BLaER1 treated with 17β-estradiol and CSF1 and Interleukin-3, amounts not matched to agents 10 nM and 100 nM (cell line): ENCODE measurements at regions not wholly inside any gene's neighbourhood (a gene's known extent, or its start where the extent isn't known, plus 50 kb on each side); places are given as distances from the start of the nearest gene placed in this dataset.
"Not testable (repeated sequence)": the region's sequence is repeated elsewhere in the genome, so short reads cannot be mapped to it uniquely, and the experiment has no call there.

Source experiments
- H3K27ac ChIP-seq, 11 experiments: shearing (Covaris generic); formaldehyde crosslinking; 2 replicates each; pipeline ENCODE4 v1.8.1; 2022
- H3K27me3 ChIP-seq, 11 experiments: shearing (Covaris generic); formaldehyde crosslinking; 2 replicates each; pipeline ENCODE4 v1.8.1; 2022
- H3K36me3 ChIP-seq, 11 experiments: shearing (Covaris generic); formaldehyde crosslinking; 2 replicates each; pipeline ENCODE4 v1.8.1; 2022
- H3K4me1 ChIP-seq, 10 experiments: shearing (Covaris generic); formaldehyde crosslinking; 2 replicates each; pipeline ENCODE4 v1.8.1; 2022
- H3K4me2 ChIP-seq, 11 experiments: shearing (Covaris generic); formaldehyde crosslinking; 2 replicates each; pipeline ENCODE4 v1.8.1; 2022
- H3K4me3 ChIP-seq, 10 experiments: shearing (Covaris generic); formaldehyde crosslinking; 2 replicates each; pipeline ENCODE4 v1.8.1; 2022
- H3K9ac ChIP-seq, 11 experiments: shearing (Covaris generic); formaldehyde crosslinking; 2 replicates each; pipeline ENCODE4 v1.8.1; 2022
- H3K9me3 ChIP-seq, 11 experiments: shearing (Covaris generic); formaldehyde crosslinking; replicated peaks in 1 of 11; 2 replicates each; pipeline ENCODE4 v1.8.1; 2022
- H4K20me1 ChIP-seq, 11 experiments: shearing (Covaris generic); formaldehyde crosslinking; 2 replicates each; pipeline ENCODE4 v1.8.1; 2022
- Cebpa-rat ChIP-seq, 11 experiments: shearing (Covaris generic); IDR thresholded peaks; 2 replicates each; pipeline ENCODE4 v1.8.1; 2022

GRCh38 chr3:180420016-180420415, 181.9 kb upstream of the TTC14 start:
- Histone ChIP-seq H3K4me1 (peaks cover 0 to 37% (median 3%) of the 10 kb centered on the region in 10 experiments; a peak in 8 of 20 replicates), H3K36me3 (no peaks in the 10 kb centered on the region), H3K27ac (peak overlapping the region in 1 of 11 experiments; percentile 72; a peak in 1 of 22 replicates), H3K27me3 (no peaks in the 10 kb centered on the region), H4K20me1 (no peaks in the 10 kb centered on the region), H3K9me3 (0 out of 22 replicates have a peak, but pooled peaks cover 0 to 5% (median 0%) of the 10 kb centered on the region in 11 experiments), H3K4me3 (no peak overlapping the region), H3K9ac (no peak overlapping the region), H3K4me2 (no peak overlapping the region)
- TF ChIP-seq Cebpa-rat (IDR thresholded peaks at IDR 0.05), result no peak

GRCh38 chr3:180420804-180421203, 181.2 kb upstream of the TTC14 start:
- no peaks in the 10 kb centered on the region for H3K36me3 ChIP-seq
- H3K27me3 ChIP-seq, result no peaks in the 10 kb centered on the region
- H3K4me2 ChIP-seq, result peak overlapping the region in 6 of 11 experiments; percentile 2 to 74 (median 46); a peak in 10 of 22 replicates
- peak overlapping the region in 5 of 11 experiments; percentile 28 to 72 (median 53); a peak in 8 of 22 replicates for H3K27ac ChIP-seq
- TF ChIP-seq Cebpa-rat (IDR thresholded peaks at IDR 0.05), result no peak
- H3K9me3 ChIP-seq, result 0 out of 22 replicates have a peak, but pooled peaks cover 0 to 5% (median 0%) of the 10 kb centered on the region in 11 experiments
- H3K9ac ChIP-seq, result 0 out of 22 replicates have a peak overlapping the region, but pooled peaks of 1 of the 11 experiments have one; percentile 2
- H3K4me3 ChIP-seq, result 0 out of 20 replicates have a peak overlapping the region, but pooled peaks of 1 of the 10 experiments have one; percentile 0
- H3K4me1 ChIP-seq, result peaks cover 0 to 37% (median 3%) of the 10 kb centered on the region in 10 experiments; a peak in 8 of 20 replicates
- no peaks in the 10 kb centered on the region for H4K20me1 ChIP-seq

- TF ChIP-seq Cebpa-rat (IDR thresholded peaks at IDR 0.05), result no peak
- peak overlapping the region in 2 of 10 experiments; percentile 0 to 13; a peak in 2 of 20 replicates for H3K4me3 ChIP-seq
- H3K9me3 ChIP-seq, result 0 out of 22 replicates have a peak, but pooled peaks cover 0 to 5% (median 0%) of the 10 kb centered on the region in 11 experiments
- H3K36me3 ChIP-seq, result no peaks in the 10 kb centered on the region
- H3K9ac ChIP-seq, result 0 out of 22 replicates have a peak overlapping the region, but pooled peaks of 1 of the 11 experiments have one; percentile 2
- H3K27me3 ChIP-seq, result no peaks in the 10 kb centered on the region
- peak overlapping the region in 5 of 11 experiments; percentile 28 to 72 (median 53); a peak in 8 of 22 replicates for H3K27ac ChIP-seq
- H4K20me1 ChIP-seq, result no peaks in the 10 kb centered on the region
- H3K4me2 ChIP-seq, result peak overlapping the region in 6 of 11 experiments; percentile 2 to 74 (median 46); a peak in 11 of 22 replicates
- peaks cover 0 to 33% (median 3%) of the 10 kb centered on the region in 10 experiments; a peak in 8 of 20 replicates for H3K4me1 ChIP-seq
These were observed 180.7 kb upstream of the TTC14 start for GRCh38 chr3:180421221-180421620.

DNA sequence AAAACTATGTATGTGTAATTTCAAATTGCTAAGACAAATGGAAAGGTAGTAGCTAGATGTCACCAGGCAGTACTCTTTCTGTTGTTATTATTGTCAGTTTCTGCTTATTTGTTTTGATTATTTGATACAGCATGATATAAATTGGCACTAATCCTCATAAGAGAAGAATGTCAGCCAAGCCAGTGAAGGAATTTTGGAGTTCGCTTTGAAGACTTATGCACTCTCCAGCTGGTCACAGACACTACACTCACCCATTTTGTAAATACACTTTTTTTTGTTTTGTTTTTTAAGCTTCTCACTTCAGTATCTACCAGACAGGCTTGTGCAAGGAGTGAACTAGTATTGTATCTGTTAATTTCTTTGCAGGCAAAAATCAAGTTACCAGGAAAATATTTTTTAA, 180.2 kb upstream of the TTC14 start:
- TF ChIP-seq Cebpa-rat (IDR thresholded peaks at IDR 0.05), result no peak
- H3K27me3 ChIP-seq, result no peaks in the 10 kb centered on the region
- H3K36me3 ChIP-seq, result no peaks in the 10 kb centered on the region
- peak overlapping the region in 4 of 11 experiments; percentile 28 to 72 (median 60); a peak in 6 of 22 replicates for H3K27ac ChIP-seq
- H3K4me2 ChIP-seq, result peak overlapping the region in 3 of 11 experiments; percentile 42 to 74 (median 58); a peak in 6 of 22 replicates
- peaks cover 0 to 28% (median 3%) of the 10 kb centered on the region in 10 experiments; a peak in 8 of 20 replicates for H3K4me1 ChIP-seq
- H3K4me3 ChIP-seq, result no peak overlapping the region
- no peak overlapping the region; a peak in 1 of 22 replicates for H3K9ac ChIP-seq
- no peaks in the 10 kb centered on the region for H4K20me1 ChIP-seq
- 0 out of 22 replicates have a peak, but pooled peaks cover 0 to 5% (median 0%) of the 10 kb centered on the region in 11 experiments for H3K9me3 ChIP-seq

DNA sequence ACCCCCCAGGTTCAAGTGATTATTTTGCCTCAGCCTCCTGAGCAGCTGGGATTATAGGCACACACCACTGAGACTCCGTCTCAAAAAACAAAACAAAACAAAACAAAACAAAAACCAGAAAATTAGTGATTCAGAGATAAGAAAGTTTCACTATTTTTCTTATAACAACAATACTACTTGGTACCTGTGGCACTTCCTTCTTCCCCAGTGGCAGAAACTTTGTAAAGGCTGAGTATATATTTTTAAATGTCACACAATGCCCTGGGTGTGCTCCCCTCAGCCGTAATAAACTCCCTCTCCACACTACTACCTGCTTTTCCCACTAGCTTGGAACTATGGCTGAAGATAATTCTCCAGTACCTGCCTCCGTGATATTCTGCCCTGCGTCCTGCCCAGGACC, 177.7 kb upstream of the TTC14 start:
- H3K9ac ChIP-seq, result not testable (repeated sequence)
- H3K4me1 ChIP-seq, result peaks cover 0 to 23% (median 3%) of the 10 kb centered on the region in 10 experiments; a peak in 8 of 20 replicates

GRCh38 chr3:180430896-180431295, 171.1 kb upstream of the TTC14 start:
- no peak overlapping the region for H3K4me3 ChIP-seq
- no peak for TF ChIP-seq Cebpa-rat (IDR thresholded peaks at IDR 0.05)
- H3K4me2 ChIP-seq, result no peak overlapping the region
- H3K4me1 ChIP-seq, result peaks cover 0 to 18% (median 0%) of the 10 kb centered on the region in 10 experiments; a peak in 7 of 20 replicates
- peaks cover 0 to 15% (median 0%) of the 10 kb centered on the region in 11 experiments; a peak in 2 of 22 replicates for H3K9me3 ChIP-seq
- no peak overlapping the region for H3K9ac ChIP-seq
- H3K27ac ChIP-seq, result no peak overlapping the region
- no peaks in the 10 kb centered on the region for H3K27me3 ChIP-seq
- H3K36me3 ChIP-seq, result no peaks in the 10 kb centered on the region
- no peaks in the 10 kb centered on the region for H4K20me1 ChIP-seq

More for the DNA sequence above, 177.7 kb upstream of the TTC14 start:
- H4K20me1 ChIP-seq, H3K27ac ChIP-seq, H3K36me3 ChIP-seq, H3K4me3 ChIP-seq, H3K9me3 ChIP-seq, H3K27me3 ChIP-seq, H3K4me2 ChIP-seq: not testable (repeated sequence)

DNA sequence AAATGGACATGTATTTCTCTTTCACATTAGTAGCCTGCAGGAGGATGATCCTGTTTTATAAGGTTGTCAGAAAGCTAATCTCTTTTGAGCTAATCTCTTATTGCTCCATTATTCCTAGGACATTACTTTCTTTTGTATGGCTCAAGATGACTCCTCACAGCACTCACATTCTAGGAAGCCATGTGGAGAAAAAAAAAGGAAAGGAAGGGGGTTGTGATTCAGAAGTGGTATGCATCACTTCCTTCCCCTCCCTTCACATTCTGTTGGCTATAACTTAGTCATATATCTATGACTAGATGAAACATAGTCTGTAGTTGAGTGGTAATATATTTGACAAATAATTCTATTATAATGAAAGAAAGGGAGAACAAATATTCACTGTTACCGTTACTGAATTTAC, 168.8 kb upstream of the TTC14 start:
- Histone ChIP-seq H3K4me2 (peak overlapping the region in 6 of 11 experiments; percentile 5 to 49 (median 32); a peak in 10 of 22 replicates), H3K27ac (peak overlapping the region in 4 of 11 experiments; percentile 5 to 37 (median 20); a peak in 4 of 22 replicates)

GRCh38 chr3:180447136-180447535, 154.8 kb upstream of the TTC14 start:
- Histone ChIP-seq H3K27me3 (no peaks in the 10 kb centered on the region), H3K9me3 (peaks cover 0 to 8% (median 0%) of the 10 kb centered on the region in 11 experiments; a peak in 3 of 22 replicates), H3K9ac (no peak overlapping the region), H3K27ac (no peak overlapping the region), H3K4me1 (no peaks in the 10 kb centered on the region), H3K36me3 (no peaks in the 10 kb centered on the region), H3K4me3 (no peak overlapping the region), H4K20me1 (no peaks in the 10 kb centered on the region), H3K4me2 (no peak overlapping the region)
- no peak for TF ChIP-seq Cebpa-rat (IDR thresholded peaks at IDR 0.05)

More for the DNA sequence above, 168.8 kb upstream of the TTC14 start:
- Histone ChIP-seq H4K20me1 (no peaks in the 10 kb centered on the region), H3K9ac (no peak overlapping the region), H3K4me3 (no peak overlapping the region), H3K36me3 (no peaks in the 10 kb centered on the region), H3K27me3 (no peaks in the 10 kb centered on the region), H3K4me1 (peaks cover 0 to 18% (median 0%) of the 10 kb centered on the region in 10 experiments; a peak in 7 of 20 replicates), H3K9me3 (peaks cover 0 to 15% (median 0%) of the 10 kb centered on the region in 11 experiments; a peak in 2 of 22 replicates)
- TF ChIP-seq Cebpa-rat (IDR thresholded peaks at IDR 0.05), result no peak

DNA sequence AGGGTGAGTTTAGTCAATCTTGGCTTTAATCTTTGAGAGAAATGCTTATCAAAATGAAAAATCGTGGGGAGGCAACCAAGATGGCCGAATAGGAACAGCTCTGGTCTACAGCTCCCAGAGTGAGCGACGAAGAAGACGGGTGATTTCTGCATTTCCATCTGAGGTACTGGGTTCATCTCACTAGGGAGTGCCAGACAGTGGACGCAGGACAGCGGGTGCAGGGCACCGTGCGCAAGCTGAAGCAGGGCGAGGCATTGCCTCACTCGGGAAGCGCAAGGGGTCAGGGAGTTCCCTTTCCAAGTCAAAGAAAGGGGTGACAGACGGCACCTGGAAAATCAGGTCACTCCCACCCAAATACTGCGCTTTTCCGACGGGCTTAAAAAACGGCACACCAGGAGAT, 153.6 kb upstream of the TTC14 start:
- not testable (repeated sequence) for H4K20me1 ChIP-seq, H3K9ac ChIP-seq, H3K27me3 ChIP-seq, H3K9me3 ChIP-seq, H3K4me1 ChIP-seq, H3K4me3 ChIP-seq, H3K4me2 ChIP-seq, H3K27ac ChIP-seq, H3K36me3 ChIP-seq
